T-cell (primary cell): ENCODE measurements at regions not wholly inside any gene's neighbourhood (a gene's known extent, or its start where the extent isn't known, plus 50 kb on each side); places are given as distances from the start of the nearest gene placed in this dataset.
"Not testable (repeated sequence)": the region's sequence is repeated elsewhere in the genome, so short reads cannot be mapped to it uniquely, and the experiment has no call there.

Experiments
- ATAC-seq, 4 experiments: fragments of 200-7000 bp in 3 of 4; fragments of 150-1000 bp in 1 of 4; cut with Tn5 transposase; replicated peaks in 1 of 4; 1 replicate in 3 of 4; 2 replicates in 1 of 4; pipeline ENCODE4 v1.10.0; 2021; ENCODE audit warnings: moderate library complexity in 3 of 4, mild to moderate bottlenecking in 2 of 4, moderate number of reproducible peaks in 1 of 4
- CTCF ChIA-PET, 2 donors: fragments of 300-600 bp; sonication (Branson Sonifier 250); formaldehyde crosslinking; loops; one replicate each; lab custom pipeline; 2022; ENCODE audit warnings: antibody characterized with exemption in 2 of 2; lab: Charles Lee
- POLR2A ChIA-PET, 2 donors: fragments of 300-600 bp; sonication (Branson Sonifier 250); formaldehyde crosslinking; loops; one replicate each; lab custom pipeline; 2022; ENCODE audit warnings: antibody characterized with exemption in 2 of 2; lab: Charles Lee
- DNase-seq, 35 experiments: peaks; one replicate each; pipeline versions ENCODE4 v3.0.0 to v3.0.0-alpha.2; 2013 to 2023
- H3K27ac ChIP-seq: one replicate; pipeline ENCODE4 v1.5.1; 2013; ENCODE audit warnings: low read length
- H3K27me3 ChIP-seq, 2 experiments: replicated peaks in 1 of 2; 1 replicate in 1 of 2; 2 replicates in 1 of 2; pipeline versions ENCODE4 v1.6.1 to v1.7.0; 2013; ENCODE audit warnings: low read length in 1 of 2, mixed read lengths in 1 of 2; ENCODE audit not compliant: control insufficient read depth in 2 of 2, insufficient read depth in 2 of 2; ENCODE audit errors: extremely low read depth in 1 of 2
- H3K36me3 ChIP-seq, 2 donors: 1 replicate in 1 of 2; 2 replicates in 1 of 2; pipeline versions ENCODE4 v1.6.1 to v1.7.0; 2013; ENCODE audit warnings: low read length in 1 of 2; ENCODE audit not compliant: control insufficient read depth in 2 of 2, insufficient read depth in 1 of 2; ENCODE audit errors: extremely low read depth in 1 of 2
- H3K4me1 ChIP-seq, 2 experiments: 1 replicate in 1 of 2; 2 replicates in 1 of 2; pipeline versions ENCODE4 v1.6.1 to v1.7.0; 2013; ENCODE audit warnings: low read length in 2 of 2, mixed read lengths in 1 of 2; ENCODE audit not compliant: insufficient read depth in 2 of 2, control insufficient read depth in 1 of 2; ENCODE audit errors: extremely low read depth in 1 of 2
- H3K4me3 ChIP-seq, 2 donors: 1 replicate in 1 of 2; 2 replicates in 1 of 2; pipeline versions ENCODE4 v1.5.1 to v1.7.0; 2013; ENCODE audit warnings: mild to moderate bottlenecking in 2 of 2, low read length in 1 of 2, moderate library complexity in 1 of 2; ENCODE audit not compliant: control insufficient read depth in 1 of 2; ENCODE audit errors: extremely low read depth in 1 of 2
- H3K9me3 ChIP-seq: 2 replicates; pipeline ENCODE4 v1.7.0; 2013
- H3K27ac Mint-ChIP-seq, 2 donors: one replicate each; pipeline ENCODE4 v1.8.0; 2020 to 2021; ENCODE audit warnings: mild to moderate bottlenecking in 2 of 2, mixed read lengths in 2 of 2
- H3K27me3 Mint-ChIP-seq, 2 donors: one replicate each; pipeline ENCODE4 v1.8.0; 2021 to 2022; ENCODE audit warnings: mixed read lengths in 2 of 2
- H3K36me3 Mint-ChIP-seq: one replicate; pipeline ENCODE4 v1.8.0; 2021; ENCODE audit warnings: mixed read lengths
- H3K4me1 Mint-ChIP-seq, 3 donors: one replicate each; pipeline ENCODE4 v1.8.0; 2020 to 2022; ENCODE audit warnings: mixed read lengths in 3 of 3, mild to moderate bottlenecking in 1 of 3
- H3K4me3 Mint-ChIP-seq, 3 donors: one replicate each; pipeline ENCODE4 v1.8.0; 2020 to 2022; ENCODE audit warnings: mild to moderate bottlenecking in 3 of 3, mixed read lengths in 3 of 3, moderate library complexity in 3 of 3
- H3K9me3 Mint-ChIP-seq, 3 donors: one replicate each; pipeline ENCODE4 v1.8.0; 2020 to 2022; ENCODE audit warnings: mixed read lengths in 3 of 3
- WGBS: methylation state at CpG from one replicate; pipeline ENCODE4 v1.1.5; 2013; ENCODE audit warnings: missing lambda C conversion rate; ENCODE audit not compliant: insufficient coverage; 5-methylcytosine and 5-hydroxymethylcytosine counted together

- H3K4me1 Mint-ChIP-seq, H3K36me3 ChIP-seq, H3K27ac ChIP-seq, H3K4me3 Mint-ChIP-seq, H3K27ac Mint-ChIP-seq, H3K27me3 Mint-ChIP-seq, H3K4me3 ChIP-seq, H3K36me3 Mint-ChIP-seq, H3K27me3 ChIP-seq, H3K9me3 ChIP-seq, ATAC-seq, H3K4me1 ChIP-seq, H3K9me3 Mint-ChIP-seq, CTCF ChIA-PET, DNase-seq: not testable (repeated sequence)
- WGBS, result 60% methylated on average over 1 of the region's 8 CpGs
- POLR2A ChIA-PET, result interaction anchor here in 1 of 2 donors (0.5 kb wide), 1 partner anchor 1467 kb away, joined by 3 read pairs; no protein-coding TSS in a partner anchor
These were observed 959.1 kb downstream of the EPHA4 start for GRCh38 chr2:220613004-220613403.

DNA sequence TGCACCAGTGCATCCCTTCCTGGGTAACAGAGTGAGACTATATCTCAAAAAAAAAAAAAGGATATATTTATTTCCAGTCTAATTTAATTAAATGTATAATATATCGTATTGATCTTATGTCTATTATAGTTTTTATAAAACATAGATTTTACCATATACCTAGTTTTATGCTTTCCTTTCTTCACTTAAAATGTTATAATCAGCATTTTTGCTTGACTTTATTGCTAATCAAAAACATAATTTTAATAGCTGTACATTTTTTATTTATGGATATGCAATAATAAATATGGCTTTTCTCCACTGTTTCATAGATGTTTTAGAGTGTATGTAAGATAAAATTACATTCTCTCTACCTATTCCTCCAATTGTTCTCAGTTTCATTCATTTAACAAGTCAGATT is 958.0 kb downstream of the EPHA4 start:
- POLR2A ChIA-PET, result no interaction called here
- H3K27me3 Mint-ChIP-seq, result peaks cover 0 to 9% of the 10 kb centered on the region in 2 donors
- no peak overlapping the region for H3K27ac Mint-ChIP-seq
- Histone ChIP-seq H3K27ac (no peak overlapping the region), H3K9me3 (no peaks in the 10 kb centered on the region), H3K4me1 (no peaks in the 10 kb centered on the region), H3K36me3 (no peaks in the 10 kb centered on the region), H3K27me3 (no peaks in the 10 kb centered on the region), H3K4me3 (no peak overlapping the region)
- CTCF ChIA-PET, result no interaction called here
- no CpG with 5 or more reads among the region's 1 CpG for WGBS
- no peaks in the 10 kb centered on the region for H3K9me3 Mint-ChIP-seq
- no peaks in the 10 kb centered on the region for H3K36me3 Mint-ChIP-seq
- H3K4me1 Mint-ChIP-seq, result no peaks in the 10 kb centered on the region
- DNase-seq (no peak), ATAC-seq (no peak)
- H3K4me3 Mint-ChIP-seq, result no peak overlapping the region

GRCh38 chr2:220619525-220620220 is 952.4 kb downstream of the EPHA4 start:
- Mint-ChIP-seq H3K27me3 (peaks cover 2 to 10% of the 10 kb centered on the region in 2 donors), H3K36me3 (no peaks in the 10 kb centered on the region), H3K4me3 (no peak overlapping the region), H3K9me3 (peaks cover 0 to 2% (median 0%) of the 10 kb centered on the region in 3 donors), H3K27ac (no peak overlapping the region), H3K4me1 (no peaks in the 10 kb centered on the region)
- ChIA-PET POLR2A (interaction anchor here in 1 of 2 donors (0.5 kb wide), 1 partner anchor 854 kb away, joined by 3 read pairs; no protein-coding TSS in a partner anchor), CTCF (no interaction called here)
- H3K4me3 ChIP-seq, result no peak overlapping the region
- no peak overlapping the region for H3K27ac ChIP-seq
- 17% methylated on average over 1 of the region's 3 CpGs for WGBS
- no peak for DNase-seq
- H3K9me3 ChIP-seq, result no peaks in the 10 kb centered on the region
- no peaks in the 10 kb centered on the region for H3K4me1 ChIP-seq
- ATAC-seq, result no peak
- H3K27me3 ChIP-seq, result no peaks in the 10 kb centered on the region
- no peaks in the 10 kb centered on the region for H3K36me3 ChIP-seq

GRCh38 chr2:220626603-220627002 is 945.5 kb downstream of the EPHA4 start:
- no peaks in the 10 kb centered on the region for H3K36me3 Mint-ChIP-seq
- no peak for DNase-seq
- no peaks in the 10 kb centered on the region for H3K27me3 Mint-ChIP-seq
- H3K4me1 Mint-ChIP-seq, result no peaks in the 10 kb centered on the region
- H3K9me3 Mint-ChIP-seq, result no peaks in the 10 kb centered on the region
- Histone ChIP-seq H3K4me3 (no peak overlapping the region), H3K27ac (no peak overlapping the region), H3K4me1 (no peaks in the 10 kb centered on the region), H3K9me3 (no peaks in the 10 kb centered on the region), H3K36me3 (no peaks in the 10 kb centered on the region), H3K27me3 (no peaks in the 10 kb centered on the region)
- ChIA-PET CTCF (no interaction called here), POLR2A (no interaction called here)
- WGBS, result 80% methylated on average over 3 of the region's 3 CpGs
- H3K27ac Mint-ChIP-seq, result no peak overlapping the region
- no peak overlapping the region for H3K4me3 Mint-ChIP-seq
- ATAC-seq, result no peak

DNA sequence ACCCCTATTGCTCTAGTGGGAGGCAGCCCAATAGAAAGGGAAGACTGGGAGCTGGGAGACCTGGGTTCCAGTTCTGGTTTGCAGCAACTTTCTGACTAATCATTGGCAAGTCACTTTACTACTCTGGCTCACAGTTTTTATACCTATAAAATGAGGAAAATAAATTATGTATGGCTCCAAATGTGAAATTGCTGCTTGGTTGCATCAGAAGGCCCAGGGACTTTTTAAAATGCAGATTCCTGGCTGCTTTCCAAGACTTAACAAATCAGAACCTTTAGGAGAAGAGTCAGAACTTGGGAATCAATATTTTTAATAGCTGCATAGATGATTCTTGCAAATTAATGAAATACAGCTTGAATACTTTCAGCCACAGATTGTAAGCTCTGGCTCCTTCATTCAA is 943.9 kb downstream of the EPHA4 start:
- no peaks in the 10 kb centered on the region for H3K9me3 ChIP-seq
- ChIA-PET POLR2A (no interaction called here), CTCF (no interaction called here)
- Mint-ChIP-seq H3K27ac (no peak overlapping the region), H3K4me3 (no peak overlapping the region), H3K4me1 (no peaks in the 10 kb centered on the region), H3K27me3 (no peaks in the 10 kb centered on the region), H3K36me3 (no peaks in the 10 kb centered on the region), H3K9me3 (no peaks in the 10 kb centered on the region)
- H3K36me3 ChIP-seq, result no peaks in the 10 kb centered on the region
- H3K27ac ChIP-seq, result no peak overlapping the region
- H3K27me3 ChIP-seq, result no peaks in the 10 kb centered on the region
- DNase-seq (no peak), ATAC-seq (no peak)
- no peaks in the 10 kb centered on the region for H3K4me1 ChIP-seq
- H3K4me3 ChIP-seq, result no peak overlapping the region

DNA sequence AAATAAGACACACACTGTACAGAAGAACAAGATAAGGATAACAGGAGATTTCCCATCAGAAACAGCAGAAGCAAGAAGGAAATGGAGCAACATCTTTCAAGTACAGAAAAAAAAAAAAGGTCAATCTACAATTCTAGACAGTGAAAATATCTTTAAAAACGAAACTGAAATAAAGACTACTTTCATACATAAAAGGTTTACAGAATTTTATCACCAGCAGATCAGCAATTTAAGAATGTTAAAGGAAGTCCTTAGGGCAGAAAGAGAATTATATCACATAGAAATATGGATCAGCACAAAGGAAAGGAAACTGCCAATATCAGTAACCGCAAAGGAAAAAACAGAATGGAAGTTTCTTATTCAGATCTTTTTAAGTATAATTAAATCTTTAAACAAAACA is 931.0 kb downstream of the EPHA4 start:
- H3K36me3 Mint-ChIP-seq, result no peaks in the 10 kb centered on the region
- Histone ChIP-seq H3K27ac (no peak overlapping the region), H3K4me1 (peaks cover 0 to 13% of the 10 kb centered on the region in 2 experiments), H3K9me3 (no peaks in the 10 kb centered on the region), H3K27me3 (no peaks in the 10 kb centered on the region), H3K36me3 (no peaks in the 10 kb centered on the region), H3K4me3 (no peak overlapping the region)
- no peak for DNase-seq
- WGBS, result no CpG with 5 or more reads among the region's 2 CpGs
- H3K27ac Mint-ChIP-seq, result no peak overlapping the region
- H3K4me3 Mint-ChIP-seq, result no peak overlapping the region
- H3K27me3 Mint-ChIP-seq, result peaks cover 0 to 9% of the 10 kb centered on the region in 2 donors
- POLR2A ChIA-PET, result no interaction called here
- peaks cover 5 to 8% (median 7%) of the 10 kb centered on the region in 3 donors for H3K4me1 Mint-ChIP-seq
- CTCF ChIA-PET, result no interaction called here
- ATAC-seq, result no peak
- no peaks in the 10 kb centered on the region for H3K9me3 Mint-ChIP-seq
